Neural cell (in vitro differentiated cells): ENCODE measurements at regions not wholly inside any gene's neighbourhood (a gene's known extent, or its start where the extent isn't known, plus 50 kb on each side); places are given as distances from the start of the nearest gene placed in this dataset.

ENCODE experiments used
- H2AFZ ChIP-seq: fragments of 200-600, 300-800 bp; sonication (generic), shearing (Covaris generic); 2 replicates; pipeline ENCODE4 v1.6.0; 2014; ENCODE audit warnings: low read depth, mild to moderate bottlenecking, antibody characterized with exemption, low read length, moderate library complexity
- H3F3A ChIP-seq: fragments of 200-600 bp; shearing (Covaris generic); 2 replicates; pipeline ENCODE4 v1.6.1; 2016; ENCODE audit warnings: mild to moderate bottlenecking, moderate library complexity, mixed read lengths, antibody characterized with exemption, low read length; ENCODE audit not compliant: insufficient read depth, poor library complexity, severe bottlenecking
- H3K27ac ChIP-seq: fragments of 200-600, 300-800 bp; sonication (generic), shearing (Covaris generic); 2 replicates; pipeline ENCODE4 v1.5.1; 2014; ENCODE audit warnings: mild to moderate bottlenecking, low read length, moderate library complexity
- H3K27me3 ChIP-seq: fragments of 300-800, 200-600 bp; sonication (generic), shearing (Covaris generic); 2 replicates; pipeline ENCODE4 v1.6.0; 2014; ENCODE audit warnings: mild to moderate bottlenecking, low read depth, low read length, moderate library complexity; ENCODE audit not compliant: insufficient read depth
- H3K36me3 ChIP-seq: fragments of 300-800, 200-600 bp; sonication (generic), shearing (Covaris generic); 2 replicates; pipeline ENCODE4 v1.5.1; 2014; ENCODE audit warnings: mild to moderate bottlenecking, antibody characterized with exemption, low read length, moderate library complexity; ENCODE audit not compliant: insufficient read depth
- H3K4me2 ChIP-seq: fragments of 300-800, 200-600 bp; sonication (generic), shearing (Covaris generic); 2 replicates; pipeline ENCODE4 v1.6.0; 2014; ENCODE audit warnings: mild to moderate bottlenecking, low read length
- H3K4me3 ChIP-seq: fragments of 300-800, 200-600 bp; sonication (generic), shearing (Covaris generic); 2 replicates; pipeline ENCODE4 v1.5.1; 2014; ENCODE audit warnings: mild to moderate bottlenecking, low read length, moderate library complexity
- H3K79me2 ChIP-seq: fragments of 200-600 bp; shearing (Covaris generic); replicated peaks from 2 replicates; pipeline ENCODE4 v1.6.0; 2014; ENCODE audit warnings: mild to moderate bottlenecking, low read length, moderate library complexity; ENCODE audit not compliant: insufficient read depth
- H3K9ac ChIP-seq: fragments of 300-800, 200-600 bp; sonication (generic), shearing (Covaris generic); 2 replicates; pipeline ENCODE4 v1.6.1; 2016; ENCODE audit warnings: mild to moderate bottlenecking, low read length, mixed read lengths
- H3K9me2 ChIP-seq: fragments of 200-600 bp; shearing (Covaris generic); 2 replicates; pipeline ENCODE4 v1.6.1; 2016; ENCODE audit warnings: mild to moderate bottlenecking, low read length, mixed read lengths; ENCODE audit not compliant: insufficient read depth
- H3K9me3 ChIP-seq: fragments of 200-600, 300-800 bp; sonication (generic), shearing (Covaris generic); 2 replicates; pipeline ENCODE4 v1.6.1; 2016; ENCODE audit warnings: mild to moderate bottlenecking, mixed run types, low read length, moderate library complexity, mixed read lengths
- H4K20me1 ChIP-seq: fragments of 200-600 bp; shearing (Covaris generic); 2 replicates; pipeline ENCODE4 v1.6.1; 2016; ENCODE audit warnings: mild to moderate bottlenecking, mixed run types; ENCODE audit not compliant: insufficient read depth
- EP300 ChIP-seq: fragments of 450-650 bp; conservative IDR thresholded peaks from 2 replicates; pipeline ENCODE4 v1.6.1; 2014; ENCODE audit warnings: antibody characterized with exemption, mild to moderate bottlenecking, moderate library complexity; ENCODE audit not compliant: poor library complexity, severe bottlenecking
- EZH2 ChIP-seq: fragments of 200-600, 300-800 bp; shearing (Covaris generic), sonication (generic); IDR thresholded peaks from 2 replicates; pipeline ENCODE4 v1.6.1; 2014; ENCODE audit warnings: antibody characterized with exemption, low read length, borderline replicate concordance, mild to moderate bottlenecking; ENCODE audit not compliant: insufficient read depth, poor library complexity, severe bottlenecking
- MXI1 ChIP-seq: fragments of 450-650 bp; conservative IDR thresholded peaks from 2 replicates; pipeline ENCODE4 v1.6.1; 2014; ENCODE audit warnings: antibody characterized with exemption, mild to moderate bottlenecking; ENCODE audit not compliant: poor library complexity, severe bottlenecking
- POLR2AphosphoS5 ChIP-seq: IDR thresholded peaks from 2 replicates; pipeline ENCODE4 v1.6.1; 2012
- RAD21 ChIP-seq: fragments of 450-650 bp; conservative IDR thresholded peaks from 2 replicates; pipeline ENCODE4 v1.6.1; 2014; ENCODE audit warnings: antibody characterized with exemption, mild to moderate bottlenecking, moderate library complexity
- SMC3 ChIP-seq: fragments of 450-650 bp; conservative IDR thresholded peaks from 2 replicates; pipeline ENCODE4 v1.6.1; 2014; ENCODE audit warnings: antibody characterized with exemption, mild to moderate bottlenecking, moderate library complexity; ENCODE audit not compliant: poor library complexity
- TAF1 ChIP-seq: IDR thresholded peaks from 2 replicates; pipeline ENCODE4 v1.6.1; 2012; ENCODE audit warnings: low read depth
- TF ChIP-seq, protein P1 (sequence below): IDR thresholded peaks from 2 replicates; pipeline ENCODE4 v1.6.1; 2012; ENCODE audit warnings: borderline replicate concordance
- TF ChIP-seq, protein P2 (sequence below): fragments of 450-650 bp; IDR thresholded peaks from 2 replicates; pipeline ENCODE4 v1.5.1; 2014; ENCODE audit warnings: antibody characterized with exemption, mild to moderate bottlenecking, moderate library complexity; ENCODE audit not compliant: poor library complexity, severe bottlenecking

DNA sequence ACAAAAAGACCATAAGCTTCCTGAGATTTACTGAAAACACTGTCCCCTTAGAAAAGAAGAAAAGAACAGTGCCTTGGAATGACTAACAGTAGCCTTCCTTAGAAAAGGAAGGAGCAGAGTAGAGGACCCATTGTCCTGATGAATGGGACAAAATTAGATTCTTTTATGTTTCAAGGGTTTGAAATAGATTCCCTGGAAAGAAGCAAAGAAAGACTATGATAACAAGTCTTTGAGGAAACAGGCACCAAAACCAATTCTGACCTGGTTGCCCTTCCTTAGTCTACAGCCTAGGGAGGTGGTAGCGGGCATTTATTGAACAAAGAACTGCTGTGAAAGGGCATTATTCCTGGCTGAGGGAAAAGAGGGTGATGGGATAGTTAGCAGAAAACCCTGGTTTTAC lies 1024.8 kb downstream of the TBL1XR1 start:
- TF ChIP-seq MXI1 (no peak), EP300 (no peak), TAF1 (no peak), POLR2AphosphoS5 (no peak), SMC3 (no peak), RAD21 (no peak), EZH2 (no peak)
- TF ChIP-seq, protein P1, sequence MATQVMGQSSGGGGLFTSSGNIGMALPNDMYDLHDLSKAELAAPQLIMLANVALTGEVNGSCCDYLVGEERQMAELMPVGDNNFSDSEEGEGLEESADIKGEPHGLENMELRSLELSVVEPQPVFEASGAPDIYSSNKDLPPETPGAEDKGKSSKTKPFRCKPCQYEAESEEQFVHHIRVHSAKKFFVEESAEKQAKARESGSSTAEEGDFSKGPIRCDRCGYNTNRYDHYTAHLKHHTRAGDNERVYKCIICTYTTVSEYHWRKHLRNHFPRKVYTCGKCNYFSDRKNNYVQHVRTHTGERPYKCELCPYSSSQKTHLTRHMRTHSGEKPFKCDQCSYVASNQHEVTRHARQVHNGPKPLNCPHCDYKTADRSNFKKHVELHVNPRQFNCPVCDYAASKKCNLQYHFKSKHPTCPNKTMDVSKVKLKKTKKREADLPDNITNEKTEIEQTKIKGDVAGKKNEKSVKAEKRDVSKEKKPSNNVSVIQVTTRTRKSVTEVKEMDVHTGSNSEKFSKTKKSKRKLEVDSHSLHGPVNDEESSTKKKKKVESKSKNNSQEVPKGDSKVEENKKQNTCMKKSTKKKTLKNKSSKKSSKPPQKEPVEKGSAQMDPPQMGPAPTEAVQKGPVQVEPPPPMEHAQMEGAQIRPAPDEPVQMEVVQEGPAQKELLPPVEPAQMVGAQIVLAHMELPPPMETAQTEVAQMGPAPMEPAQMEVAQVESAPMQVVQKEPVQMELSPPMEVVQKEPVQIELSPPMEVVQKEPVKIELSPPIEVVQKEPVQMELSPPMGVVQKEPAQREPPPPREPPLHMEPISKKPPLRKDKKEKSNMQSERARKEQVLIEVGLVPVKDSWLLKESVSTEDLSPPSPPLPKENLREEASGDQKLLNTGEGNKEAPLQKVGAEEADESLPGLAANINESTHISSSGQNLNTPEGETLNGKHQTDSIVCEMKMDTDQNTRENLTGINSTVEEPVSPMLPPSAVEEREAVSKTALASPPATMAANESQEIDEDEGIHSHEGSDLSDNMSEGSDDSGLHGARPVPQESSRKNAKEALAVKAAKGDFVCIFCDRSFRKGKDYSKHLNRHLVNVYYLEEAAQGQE, result no peak
- TF ChIP-seq, protein P2, sequence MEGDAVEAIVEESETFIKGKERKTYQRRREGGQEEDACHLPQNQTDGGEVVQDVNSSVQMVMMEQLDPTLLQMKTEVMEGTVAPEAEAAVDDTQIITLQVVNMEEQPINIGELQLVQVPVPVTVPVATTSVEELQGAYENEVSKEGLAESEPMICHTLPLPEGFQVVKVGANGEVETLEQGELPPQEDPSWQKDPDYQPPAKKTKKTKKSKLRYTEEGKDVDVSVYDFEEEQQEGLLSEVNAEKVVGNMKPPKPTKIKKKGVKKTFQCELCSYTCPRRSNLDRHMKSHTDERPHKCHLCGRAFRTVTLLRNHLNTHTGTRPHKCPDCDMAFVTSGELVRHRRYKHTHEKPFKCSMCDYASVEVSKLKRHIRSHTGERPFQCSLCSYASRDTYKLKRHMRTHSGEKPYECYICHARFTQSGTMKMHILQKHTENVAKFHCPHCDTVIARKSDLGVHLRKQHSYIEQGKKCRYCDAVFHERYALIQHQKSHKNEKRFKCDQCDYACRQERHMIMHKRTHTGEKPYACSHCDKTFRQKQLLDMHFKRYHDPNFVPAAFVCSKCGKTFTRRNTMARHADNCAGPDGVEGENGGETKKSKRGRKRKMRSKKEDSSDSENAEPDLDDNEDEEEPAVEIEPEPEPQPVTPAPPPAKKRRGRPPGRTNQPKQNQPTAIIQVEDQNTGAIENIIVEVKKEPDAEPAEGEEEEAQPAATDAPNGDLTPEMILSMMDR, result no peak
- no peaks in the 10 kb centered on the region for H3K9me2 ChIP-seq
- H4K20me1 ChIP-seq, result no peaks in the 10 kb centered on the region
- H3K79me2 ChIP-seq, result no peaks in the 10 kb centered on the region
- H3F3A ChIP-seq, result no peaks in the 10 kb centered on the region
- no peak overlapping the region for H3K4me3 ChIP-seq
- H3K27ac ChIP-seq, result no peak overlapping the region
- no peak overlapping the region for H3K4me2 ChIP-seq
- no peaks in the 10 kb centered on the region for H3K36me3 ChIP-seq
- H3K9me3 ChIP-seq, result no peaks in the 10 kb centered on the region
- H2AFZ ChIP-seq, result no peak overlapping the region
- H3K27me3 ChIP-seq, result no peaks in the 10 kb centered on the region
- no peak overlapping the region for H3K9ac ChIP-seq

DNA sequence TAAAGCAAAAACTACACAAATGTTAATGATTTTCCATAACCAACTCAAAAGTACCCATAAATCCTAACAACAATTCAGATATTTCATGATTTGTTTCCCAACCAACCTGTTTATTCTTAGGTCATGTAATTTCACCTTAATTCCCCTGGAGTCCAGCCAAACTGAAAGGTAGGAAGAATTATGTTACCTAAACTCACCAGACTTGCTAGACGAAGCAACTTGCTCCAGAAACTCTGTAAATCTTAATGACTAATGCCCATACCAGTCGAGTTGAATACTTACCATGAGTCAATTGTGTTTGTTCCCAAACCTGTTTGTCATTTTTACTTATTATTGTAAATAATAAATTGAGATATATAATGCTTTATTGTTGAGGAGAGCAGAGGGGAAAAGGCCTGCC lies 1030.0 kb downstream of the TBL1XR1 start:
- no peaks in the 10 kb centered on the region for H4K20me1 ChIP-seq
- no peaks in the 10 kb centered on the region for H3K79me2 ChIP-seq
- TF ChIP-seq MXI1, result no peak
- no peak for TF ChIP-seq EZH2
- TF ChIP-seq, protein P1, result no peak
- TF ChIP-seq, protein P2, result no peak
- no peak for TF ChIP-seq POLR2AphosphoS5
- no peak for TF ChIP-seq RAD21
- no peak for TF ChIP-seq TAF1
- no peak for TF ChIP-seq SMC3
- no peak for TF ChIP-seq EP300
- no peaks in the 10 kb centered on the region for H3K9me2 ChIP-seq
- H3K36me3 ChIP-seq, result no peaks in the 10 kb centered on the region
- no peaks in the 10 kb centered on the region for H3K9me3 ChIP-seq
- no peaks in the 10 kb centered on the region for H3F3A ChIP-seq
- no peak overlapping the region for H3K4me2 ChIP-seq
- H2AFZ ChIP-seq, result no peak overlapping the region
- no peaks in the 10 kb centered on the region for H3K27me3 ChIP-seq
- no peak overlapping the region for H3K27ac ChIP-seq
- no peak overlapping the region for H3K4me3 ChIP-seq
- no peak overlapping the region for H3K9ac ChIP-seq
